ENCODE measurements at regions not wholly inside any gene's neighbourhood (a gene's known extent, or its start where the extent isn't known, plus 50 kb on each side); places are given as distances from the start of the nearest gene placed in this dataset.
A peak's percentile ranks its signal among the peaks of the same experiment; 100 is the strongest.

- no peak for DNase-seq (ENCODE audit: low read depth, low spot score)
- Histone ChIP-seq H3K27ac (ENCODE audit: low read depth, low read length) (no peak overlapping the region), H3K9me3 (ENCODE audit: control insufficient read depth, insufficient read depth, low read length) (no peaks in the 10 kb centered on the region), H3K27me3 (ENCODE audit: control insufficient read depth, insufficient read depth, low read length) (no peaks in the 10 kb centered on the region), H3K4me3 (ENCODE audit: low read depth, low read length) (no peak overlapping the region)
- no peak for TF ChIP-seq CTCF (IDR thresholded peaks at IDR 0.05; ENCODE audit: low read depth, low read length)
- CTCF ChIA-PET = no interaction called here
- POLR2A ChIA-PET = no interaction called here
These were observed 1079.6 kb upstream of the PABPC4L start for GRCh38 chr4:135281230-135281629.

DNA sequence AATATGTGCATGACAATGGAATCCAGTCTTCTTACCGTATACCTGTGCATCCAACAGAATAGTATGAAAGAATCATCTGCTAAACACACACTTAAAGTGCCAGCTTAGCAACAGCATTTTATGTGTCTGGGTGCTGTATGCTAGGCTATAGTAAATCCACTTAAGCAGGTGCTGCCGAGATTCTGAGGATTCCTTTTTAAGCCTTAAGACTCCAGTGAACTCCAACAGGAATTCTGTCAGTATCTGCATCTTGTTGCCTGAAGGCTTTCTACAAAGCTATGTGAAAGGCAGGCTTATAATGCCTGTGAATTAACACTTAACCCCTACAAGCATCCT is 1076.4 kb upstream of the PABPC4L start:
- H3K27ac ChIP-seq (ENCODE audit: low read depth, low read length) = no peak overlapping the region
- no peak for DNase-seq (ENCODE audit: low read depth, low spot score)
- no peaks in the 10 kb centered on the region for H3K27me3 ChIP-seq (ENCODE audit: control insufficient read depth, insufficient read depth, low read length)
- no peaks in the 10 kb centered on the region for H3K9me3 ChIP-seq (ENCODE audit: control insufficient read depth, insufficient read depth, low read length)
- CTCF ChIA-PET = no interaction called here
- no peak for TF ChIP-seq CTCF (IDR thresholded peaks at IDR 0.05; ENCODE audit: low read depth, low read length)
- POLR2A ChIA-PET = no interaction called here
- no peak overlapping the region for H3K4me3 ChIP-seq (ENCODE audit: low read depth, low read length)

- TF ChIP-seq CTCF (IDR thresholded peaks at IDR 0.05; ENCODE audit: low read depth, low read length) = no peak
- Histone ChIP-seq H3K27ac (ENCODE audit: low read depth, low read length) (no peak overlapping the region), H3K9me3 (ENCODE audit: control insufficient read depth, insufficient read depth, low read length) (no peaks in the 10 kb centered on the region), H3K4me3 (ENCODE audit: low read depth, low read length) (no peak overlapping the region), H3K27me3 (ENCODE audit: control insufficient read depth, insufficient read depth, low read length) (no peaks in the 10 kb centered on the region)
- DNase-seq (ENCODE audit: low read depth, low spot score) = peak; percentile 23
- ChIA-PET CTCF (no interaction called here), POLR2A (no interaction called here)
These were observed 1075.7 kb upstream of the PABPC4L start for GRCh38 chr4:135277068-135277979.

GRCh38 chr4:135274416-135274815 is 1072.8 kb upstream of the PABPC4L start:
- no peak for TF ChIP-seq CTCF (IDR thresholded peaks at IDR 0.05; ENCODE audit: low read depth, low read length)
- no peak for DNase-seq (ENCODE audit: low read depth, low spot score)
- H3K27ac ChIP-seq (ENCODE audit: low read depth, low read length) = no peak overlapping the region
- H3K9me3 ChIP-seq (ENCODE audit: control insufficient read depth, insufficient read depth, low read length) = no peaks in the 10 kb centered on the region; the same call in 1 of the 2 replicates
- CTCF ChIA-PET = no interaction called here
- H3K27me3 ChIP-seq (ENCODE audit: control insufficient read depth, insufficient read depth, low read length) = no peaks in the 10 kb centered on the region
- no peak overlapping the region for H3K4me3 ChIP-seq (ENCODE audit: low read depth, low read length)
- POLR2A ChIA-PET = no interaction called here

DNA sequence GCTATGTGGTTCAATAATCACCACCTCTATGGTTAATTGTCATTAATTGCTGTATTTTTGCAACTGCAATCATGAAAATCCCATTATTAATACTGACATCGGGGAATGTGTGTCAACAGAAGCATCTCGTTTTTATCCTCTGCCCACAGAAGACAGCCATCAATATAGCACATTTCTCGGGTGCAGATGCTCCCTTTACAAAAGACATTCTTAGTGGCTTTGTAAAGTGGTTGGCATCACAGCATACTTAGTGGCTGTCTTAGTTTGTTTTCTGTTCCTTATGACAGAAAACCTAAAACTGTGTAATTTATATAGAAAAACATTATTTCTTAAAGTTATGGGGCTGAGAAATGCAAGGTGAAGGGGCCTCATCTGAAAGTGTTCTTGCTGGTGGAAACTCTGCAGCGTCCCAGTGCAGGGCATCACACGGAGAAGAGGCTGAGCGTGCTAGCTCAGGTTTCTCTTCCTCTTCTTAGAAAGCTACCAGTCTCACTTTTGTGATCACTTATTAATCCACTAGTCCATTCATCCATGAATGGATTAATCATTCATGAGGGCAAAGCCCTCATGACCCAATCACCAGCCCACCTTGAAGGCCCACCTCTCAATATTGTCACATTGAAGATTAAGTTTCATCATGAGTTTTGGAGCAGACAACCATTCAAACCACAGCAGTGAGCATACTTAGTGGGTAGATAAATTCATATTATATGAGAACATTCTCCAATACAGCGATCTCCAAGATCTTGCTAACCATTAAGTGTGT is 1067.7 kb upstream of the PABPC4L start:
- CTCF ChIA-PET = no interaction called here
- Histone ChIP-seq H3K9me3 (ENCODE audit: control insufficient read depth, insufficient read depth, low read length) (no peaks in the 10 kb centered on the region; the same call in 1 of the 2 replicates), H3K27me3 (ENCODE audit: control insufficient read depth, insufficient read depth, low read length) (no peaks in the 10 kb centered on the region), H3K4me3 (ENCODE audit: low read depth, low read length) (no peak overlapping the region), H3K27ac (ENCODE audit: low read depth, low read length) (no peak overlapping the region)
- TF ChIP-seq CTCF (IDR thresholded peaks at IDR 0.05; ENCODE audit: low read depth, low read length) = no peak
- POLR2A ChIA-PET = no interaction called here
- DNase-seq (ENCODE audit: low read depth, low spot score) = no peak
